ENCODE measurements at regions not wholly inside any gene's neighbourhood (a gene's known extent, or its start where the extent isn't known, plus 50 kb on each side); places are given as distances from the start of the nearest gene placed in this dataset.
"Not testable (repeated sequence)": the region's sequence is repeated elsewhere in the genome, so short reads cannot be mapped to it uniquely, and the experiment has no call there.

DNA sequence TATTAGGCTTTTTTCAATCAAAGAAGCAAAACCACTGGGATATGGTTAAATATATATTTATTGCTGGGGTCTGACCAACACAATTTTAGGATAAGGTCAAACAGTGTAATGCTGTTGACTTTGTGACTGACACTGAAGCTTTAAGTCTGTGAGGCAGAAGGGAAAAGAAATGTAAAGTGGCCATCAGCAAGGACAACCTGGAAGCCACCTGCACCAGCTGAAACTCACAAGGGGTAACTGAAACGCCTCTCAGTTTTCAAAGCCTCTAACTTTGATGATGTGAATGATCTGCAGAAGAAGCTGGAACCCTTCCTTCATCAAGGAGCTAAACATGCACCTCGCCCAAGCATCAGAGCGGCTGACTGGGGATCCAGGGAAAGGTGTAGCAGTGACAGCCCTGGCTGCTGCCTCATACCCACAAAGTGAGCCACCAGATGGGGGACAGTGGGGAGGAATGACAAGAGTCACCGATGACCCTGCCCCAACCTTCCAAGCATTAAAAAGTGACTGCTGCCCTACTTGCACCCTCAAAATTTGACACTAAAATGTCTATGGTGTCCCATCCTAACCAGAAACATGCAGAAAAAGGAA is 284.9 kb upstream of the CNTNAP2 start:
- Histone ChIP-seq H3K4me3 (ENCODE audit: low read depth, low read length) (no peak overlapping the region), H2BK5ac (ENCODE audit: low read depth, low read length, poor library complexity) (no peak overlapping the region)

DNA sequence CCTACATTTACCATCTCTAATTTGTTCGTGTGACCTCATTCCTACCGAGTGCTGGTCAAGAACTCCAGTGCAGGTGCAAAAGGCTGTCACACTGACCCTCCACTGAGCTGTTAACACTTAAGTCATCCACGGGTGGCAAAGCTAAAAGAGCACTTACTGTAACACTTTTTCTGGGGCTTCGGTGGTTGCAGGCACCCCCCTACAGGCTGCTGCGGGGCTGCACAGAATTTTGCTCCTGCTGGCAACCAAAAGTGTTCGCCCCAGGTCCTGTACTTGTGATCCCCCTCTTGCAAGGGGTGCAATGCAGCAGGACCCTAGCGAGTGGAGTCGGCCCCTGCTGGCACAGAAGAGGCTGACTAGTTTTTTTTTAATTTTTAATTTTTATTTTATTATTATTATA is 298.9 kb upstream of the CNTNAP2 start:
- H2AFZ ChIP-seq (ENCODE audit: insufficient read depth, low read length, poor library complexity) = no peak overlapping the region
- no peak overlapping the region for H3K18ac ChIP-seq (ENCODE audit: low read length)
- no peaks in the 10 kb centered on the region for H3K79me1 ChIP-seq (ENCODE audit: low read length)
- H3K4me3 ChIP-seq (ENCODE audit: low read depth, low read length) = no peak overlapping the region
- H4K91ac ChIP-seq (ENCODE audit: low read depth, low read length) = no peak overlapping the region
- no peak overlapping the region for H4K12ac ChIP-seq (ENCODE audit: low read depth, low read length)
- H3K36me3 ChIP-seq (ENCODE audit: control insufficient read depth in 1 of 2, insufficient read depth in 2 of 2, low read length in 2 of 2) = no peaks in the 10 kb centered on the region
- H2BK5ac ChIP-seq (ENCODE audit: low read depth, low read length, poor library complexity) = no peak overlapping the region
- H3K4me2 ChIP-seq (ENCODE audit: low read length) = no peak overlapping the region
- no peak overlapping the region for H2AK5ac ChIP-seq (ENCODE audit: low read length)
- no peak overlapping the region for H3K4ac ChIP-seq (ENCODE audit: low read depth, low read length)
- no peaks in the 10 kb centered on the region for H3K9me3 ChIP-seq (ENCODE audit: insufficient read depth, low read depth, low read length)
- no peak overlapping the region for H4K8ac ChIP-seq (ENCODE audit: low read depth, low read length)
- no CpG with 5 or more reads among the region's 8 CpGs for WGBS (ENCODE audit: extremely low coverage, insufficient coverage, insufficient read length)
- no peaks in the 10 kb centered on the region for H3K4me1 ChIP-seq (ENCODE audit: control insufficient read depth in 1 of 2, insufficient read depth in 2 of 2, low read length in 2 of 2)
- no peak overlapping the region for H3K23ac ChIP-seq (ENCODE audit: low read length)
- DNase-seq = no peak
- no peak overlapping the region for H2BK120ac ChIP-seq (ENCODE audit: insufficient read depth, low read length, poor library complexity)
- H3K79me2 ChIP-seq (ENCODE audit: control insufficient read depth, insufficient read depth, low read length, poor library complexity) = no peaks in the 10 kb centered on the region
- no peak overlapping the region for H3K9ac ChIP-seq (ENCODE audit: low read length)
- no peak overlapping the region for H2BK12ac ChIP-seq (ENCODE audit: low read length)
- no peak overlapping the region for H3K27ac ChIP-seq (ENCODE audit: low read depth, low read length)
- no peak overlapping the region for H3K14ac ChIP-seq (ENCODE audit: low read length)
- no peaks in the 10 kb centered on the region for H3K27me3 ChIP-seq (ENCODE audit: insufficient read depth, low read length)

More for the DNA sequence above, 284.9 kb upstream of the CNTNAP2 start:
- H3K23ac ChIP-seq (ENCODE audit: low read length) = no peak overlapping the region
- H4K8ac ChIP-seq (ENCODE audit: low read depth, low read length) = no peak overlapping the region
- H2BK12ac ChIP-seq (ENCODE audit: low read length) = no peak overlapping the region
- H3K4me2 ChIP-seq (ENCODE audit: low read length) = no peak overlapping the region
- H3K27me3 ChIP-seq (ENCODE audit: insufficient read depth, low read length) = no peaks in the 10 kb centered on the region
- no peak overlapping the region for H2AFZ ChIP-seq (ENCODE audit: insufficient read depth, low read length, poor library complexity)
- H3K9me3 ChIP-seq (ENCODE audit: insufficient read depth, low read depth, low read length) = no peaks in the 10 kb centered on the region
- H3K79me2 ChIP-seq (ENCODE audit: control insufficient read depth, insufficient read depth, low read length, poor library complexity) = no peaks in the 10 kb centered on the region
- H4K91ac ChIP-seq (ENCODE audit: low read depth, low read length) = no peak overlapping the region
- no peak overlapping the region for H3K18ac ChIP-seq (ENCODE audit: low read length)
- no peaks in the 10 kb centered on the region for H3K79me1 ChIP-seq (ENCODE audit: low read length)
- H3K4me1 ChIP-seq (ENCODE audit: control insufficient read depth in 1 of 2, insufficient read depth in 2 of 2, low read length in 2 of 2) = no peaks in the 10 kb centered on the region
- H3K36me3 ChIP-seq (ENCODE audit: control insufficient read depth in 1 of 2, insufficient read depth in 2 of 2, low read length in 2 of 2) = no peaks in the 10 kb centered on the region
- no peak overlapping the region for H2BK120ac ChIP-seq (ENCODE audit: insufficient read depth, low read length, poor library complexity)
- no peak overlapping the region for H3K4ac ChIP-seq (ENCODE audit: low read depth, low read length)
- DNase-seq = no peak
- no peak overlapping the region for H2AK5ac ChIP-seq (ENCODE audit: low read length)
- H3K9ac ChIP-seq (ENCODE audit: low read length) = no peak overlapping the region
- no peak overlapping the region for H3K27ac ChIP-seq (ENCODE audit: low read depth, low read length)
- H4K12ac ChIP-seq (ENCODE audit: low read depth, low read length) = no peak overlapping the region
- H3K14ac ChIP-seq (ENCODE audit: low read length) = no peak overlapping the region
- no CpG with 5 or more reads among the region's 4 CpGs for WGBS (ENCODE audit: extremely low coverage, insufficient coverage, insufficient read length)

DNA sequence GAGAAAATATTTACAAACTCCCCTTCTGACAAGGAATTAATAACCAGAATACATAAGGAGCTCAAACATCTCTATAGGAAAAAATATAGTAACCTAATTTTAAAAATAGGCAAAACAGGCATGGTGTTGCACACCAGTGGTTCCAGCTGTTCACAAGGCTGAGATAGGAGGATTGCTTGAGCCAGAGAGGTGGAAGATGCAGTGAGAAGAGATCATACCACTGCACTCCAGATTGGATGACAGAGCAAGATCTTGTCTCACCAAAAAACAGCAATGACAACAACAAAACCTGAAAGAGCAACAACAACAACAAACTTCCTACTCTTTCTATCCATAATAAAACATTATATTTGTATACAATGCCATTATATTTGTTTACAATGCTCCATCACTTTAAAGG is 304.4 kb upstream of the CNTNAP2 start:
- H3K4me3 ChIP-seq (ENCODE audit: low read depth, low read length) = no peak overlapping the region
- H3K4me2 ChIP-seq (ENCODE audit: low read length) = no peak overlapping the region
- no peak overlapping the region for H3K18ac ChIP-seq (ENCODE audit: low read length)
- no peak overlapping the region for H2BK120ac ChIP-seq (ENCODE audit: insufficient read depth, low read length, poor library complexity)
- no peak overlapping the region for H3K27ac ChIP-seq (ENCODE audit: low read depth, low read length)
- no peak overlapping the region for H3K14ac ChIP-seq (ENCODE audit: low read length)
- H2AFZ ChIP-seq (ENCODE audit: insufficient read depth, low read length, poor library complexity) = no peak overlapping the region
- no peak overlapping the region for H3K23ac ChIP-seq (ENCODE audit: low read length)
- no peak overlapping the region for H3K4ac ChIP-seq (ENCODE audit: low read depth, low read length)
- no peak overlapping the region for H2AK5ac ChIP-seq (ENCODE audit: low read length)
- H3K9ac ChIP-seq (ENCODE audit: low read length) = no peak overlapping the region
- H4K12ac ChIP-seq (ENCODE audit: low read depth, low read length) = no peak overlapping the region
- no peak overlapping the region for H2BK5ac ChIP-seq (ENCODE audit: low read depth, low read length, poor library complexity)
- H3K36me3 ChIP-seq (ENCODE audit: control insufficient read depth in 1 of 2, insufficient read depth in 2 of 2, low read length in 2 of 2) = no peaks in the 10 kb centered on the region
- DNase-seq = no peak
- no peaks in the 10 kb centered on the region for H3K9me3 ChIP-seq (ENCODE audit: insufficient read depth, low read depth, low read length)
- H3K4me1 ChIP-seq (ENCODE audit: control insufficient read depth in 1 of 2, insufficient read depth in 2 of 2, low read length in 2 of 2) = no peaks in the 10 kb centered on the region
- H3K79me1 ChIP-seq (ENCODE audit: low read length) = no peaks in the 10 kb centered on the region
- H4K8ac ChIP-seq (ENCODE audit: low read depth, low read length) = no peak overlapping the region
- no peak overlapping the region for H4K91ac ChIP-seq (ENCODE audit: low read depth, low read length)
- no peaks in the 10 kb centered on the region for H3K79me2 ChIP-seq (ENCODE audit: control insufficient read depth, insufficient read depth, low read length, poor library complexity)
- H2BK12ac ChIP-seq (ENCODE audit: low read length) = no peak overlapping the region
- no peaks in the 10 kb centered on the region for H3K27me3 ChIP-seq (ENCODE audit: insufficient read depth, low read length)

DNA sequence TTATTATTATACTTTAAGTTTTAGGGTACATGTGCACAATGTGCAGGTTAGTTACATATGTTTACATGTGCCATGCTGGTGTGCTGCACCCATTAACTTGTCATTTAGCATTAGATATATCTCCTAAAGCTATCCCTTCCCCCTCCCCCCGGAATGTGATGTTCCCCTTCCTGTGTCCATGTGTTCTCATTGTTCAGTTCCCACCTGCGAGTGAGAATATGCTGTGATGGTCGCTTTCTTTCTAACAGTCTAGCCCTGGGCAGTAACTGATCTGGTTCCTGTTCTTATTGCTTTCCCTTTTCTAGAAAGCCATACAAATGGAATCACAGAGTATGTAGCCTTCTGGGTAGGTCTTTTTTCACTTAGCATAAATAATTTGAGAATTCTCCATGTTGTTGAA is 311.1 kb upstream of the CNTNAP2 start:
- H3K79me2 ChIP-seq (ENCODE audit: control insufficient read depth, insufficient read depth, low read length, poor library complexity); H2BK12ac ChIP-seq (ENCODE audit: low read length); DNase-seq; H2BK5ac ChIP-seq (ENCODE audit: low read depth, low read length, poor library complexity); H2AK5ac ChIP-seq (ENCODE audit: low read length); H4K12ac ChIP-seq (ENCODE audit: low read depth, low read length); H4K8ac ChIP-seq (ENCODE audit: low read depth, low read length); H3K27me3 ChIP-seq (ENCODE audit: insufficient read depth, low read length); H2BK120ac ChIP-seq (ENCODE audit: insufficient read depth, low read length, poor library complexity); H3K36me3 ChIP-seq (ENCODE audit: control insufficient read depth in 1 of 2, insufficient read depth in 2 of 2, low read length in 2 of 2); H3K4me1 ChIP-seq (ENCODE audit: control insufficient read depth in 1 of 2, insufficient read depth in 2 of 2, low read length in 2 of 2); H2AFZ ChIP-seq (ENCODE audit: insufficient read depth, low read length, poor library complexity); H3K9me3 ChIP-seq (ENCODE audit: insufficient read depth, low read depth, low read length); H3K4ac ChIP-seq (ENCODE audit: low read depth, low read length); H3K27ac ChIP-seq (ENCODE audit: low read depth, low read length); H3K79me1 ChIP-seq (ENCODE audit: low read length); H3K23ac ChIP-seq (ENCODE audit: low read length); H3K4me2 ChIP-seq (ENCODE audit: low read length); H3K4me3 ChIP-seq (ENCODE audit: low read depth, low read length); H3K18ac ChIP-seq (ENCODE audit: low read length); H4K91ac ChIP-seq (ENCODE audit: low read depth, low read length); H3K14ac ChIP-seq (ENCODE audit: low read length); H3K9ac ChIP-seq (ENCODE audit: low read length): not testable (repeated sequence)
- WGBS (ENCODE audit: extremely low coverage, insufficient coverage, insufficient read length) = no CpG with 5 or more reads among the region's 3 CpGs

Measured in trophoblast cell (in vitro differentiated cells and primary cell).